ENCODE measurements at regions not wholly inside any gene's neighbourhood (a gene's known extent, or its start where the extent isn't known, plus 50 kb on each side); places are given as distances from the start of the nearest gene placed in this dataset.

DNA sequence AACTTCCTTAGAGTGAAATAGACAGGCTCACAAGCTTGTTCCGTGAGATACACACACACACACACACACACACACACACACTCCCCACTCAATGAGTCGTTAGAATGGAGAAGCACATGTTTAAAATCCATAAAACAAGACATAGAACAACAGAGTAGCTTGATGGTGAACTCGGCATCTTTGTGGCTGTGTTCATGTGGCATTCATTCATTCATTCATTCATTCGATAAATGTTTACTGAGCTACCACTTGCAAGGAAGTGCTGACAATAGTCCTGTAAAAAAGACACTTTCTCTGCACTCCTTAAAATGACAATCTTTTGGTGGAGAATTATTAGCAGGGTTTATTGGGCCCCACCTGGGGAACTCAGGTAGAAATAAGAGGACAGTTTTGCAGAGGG is 242.0 kb downstream of the FOXA2 start:
- ATAC-seq, result no peak

DNA sequence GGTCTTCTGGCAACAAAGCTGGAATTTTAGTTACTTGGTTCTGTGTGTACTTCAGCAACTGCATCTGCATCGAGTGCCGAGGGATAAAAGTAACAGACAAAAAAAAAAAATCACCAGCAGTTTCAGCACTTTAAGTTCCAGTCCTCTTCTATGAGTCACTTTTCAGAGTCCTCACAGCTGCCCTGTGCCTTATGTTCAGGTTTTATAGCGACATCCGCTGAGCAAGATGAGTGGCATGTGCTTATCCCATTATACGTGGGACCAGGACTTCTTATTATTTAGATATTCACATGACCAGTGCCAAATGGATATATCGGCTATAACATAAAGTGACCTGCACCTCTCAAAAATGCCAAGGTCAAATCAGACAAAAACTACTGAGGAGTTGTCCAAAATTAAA is 242.9 kb downstream of the FOXA2 start:
- H3K27ac ChIP-seq (ENCODE audit: low read length), result peak overlapping the region; percentile 20
- H3K79me2 ChIP-seq (ENCODE audit: low read length), result no peaks in the 10 kb centered on the region
- no peak overlapping the region for H2AFZ ChIP-seq (ENCODE audit: low read length)
- DNase-seq (peak; percentile 91), ATAC-seq (peak; percentile 85)
- POLR2A ChIA-PET (ENCODE audit: unreplicated experiment), result no interaction called here
- no peaks in the 10 kb centered on the region for H4K20me1 ChIP-seq (ENCODE audit: low read length)
- no peak overlapping the region for H3K9ac ChIP-seq (ENCODE audit: low read length)
- no peaks in the 10 kb centered on the region for H3K9me2 ChIP-seq (replicated peaks; ENCODE audit: low read length)
- intact Hi-C loops (cut with micrococcal nuclease), result loop anchor here (1.0 to 2.0 kb wide), 3 partner anchors 35 to 147 kb away; no protein-coding TSS in a partner anchor
- no peaks in the 10 kb centered on the region for H3F3A ChIP-seq (ENCODE audit: low read length, unreplicated experiment)
- BruUV-seq (replicated peaks), result no TSS peak
- peaks cover 38% of the 10 kb centered on the region for H3K4me1 ChIP-seq (ENCODE audit: insufficient read depth, low read length)
- CTCF ChIA-PET, result interaction anchor here (0.6 kb wide), 1 partner anchor 245 kb away, joined by 3 read pairs; no protein-coding TSS in a partner anchor
- H3K9me3 ChIP-seq (ENCODE audit: low read length), result no peaks in the 10 kb centered on the region
- H3K36me3 ChIP-seq (ENCODE audit: low read depth, low read length), result no peaks in the 10 kb centered on the region
- no peak overlapping the region for H3K4me3 ChIP-seq (ENCODE audit: low read length)
- H3K27me3 ChIP-seq (ENCODE audit: low read length), result no peaks in the 10 kb centered on the region
- peak overlapping the region; percentile 58 for H3K4me2 ChIP-seq (ENCODE audit: low read length)
- TF ChIP-seq EZH2phosphoT487 (IDR thresholded peaks at IDR 0.05; ENCODE audit: borderline replicate concordance, low read length) (no peak), EZH2 (IDR thresholded peaks at IDR 0.05; ENCODE audit: low read length, unreplicated experiment) (no peak)
- TF ChIP-seq, protein P1, sequence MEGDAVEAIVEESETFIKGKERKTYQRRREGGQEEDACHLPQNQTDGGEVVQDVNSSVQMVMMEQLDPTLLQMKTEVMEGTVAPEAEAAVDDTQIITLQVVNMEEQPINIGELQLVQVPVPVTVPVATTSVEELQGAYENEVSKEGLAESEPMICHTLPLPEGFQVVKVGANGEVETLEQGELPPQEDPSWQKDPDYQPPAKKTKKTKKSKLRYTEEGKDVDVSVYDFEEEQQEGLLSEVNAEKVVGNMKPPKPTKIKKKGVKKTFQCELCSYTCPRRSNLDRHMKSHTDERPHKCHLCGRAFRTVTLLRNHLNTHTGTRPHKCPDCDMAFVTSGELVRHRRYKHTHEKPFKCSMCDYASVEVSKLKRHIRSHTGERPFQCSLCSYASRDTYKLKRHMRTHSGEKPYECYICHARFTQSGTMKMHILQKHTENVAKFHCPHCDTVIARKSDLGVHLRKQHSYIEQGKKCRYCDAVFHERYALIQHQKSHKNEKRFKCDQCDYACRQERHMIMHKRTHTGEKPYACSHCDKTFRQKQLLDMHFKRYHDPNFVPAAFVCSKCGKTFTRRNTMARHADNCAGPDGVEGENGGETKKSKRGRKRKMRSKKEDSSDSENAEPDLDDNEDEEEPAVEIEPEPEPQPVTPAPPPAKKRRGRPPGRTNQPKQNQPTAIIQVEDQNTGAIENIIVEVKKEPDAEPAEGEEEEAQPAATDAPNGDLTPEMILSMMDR (conservative IDR thresholded peaks at IDR 0.05; ENCODE audit: low read depth, low read length), result no peak

More for the DNA sequence above, 242.0 kb downstream of the FOXA2 start:
- TF ChIP-seq, protein P1 (conservative IDR thresholded peaks at IDR 0.05; ENCODE audit: low read depth, low read length), result no peak
- TF ChIP-seq EZH2 (IDR thresholded peaks at IDR 0.05; ENCODE audit: low read length, unreplicated experiment), result no peak
- no peak for TF ChIP-seq EZH2phosphoT487 (IDR thresholded peaks at IDR 0.05; ENCODE audit: borderline replicate concordance, low read length)
- BruUV-seq (replicated peaks), result no TSS peak
- no peaks in the 10 kb centered on the region for H3K9me2 ChIP-seq (replicated peaks; ENCODE audit: low read length)
- no peak overlapping the region for H3K4me3 ChIP-seq (ENCODE audit: low read length)
- intact Hi-C loops (cut with micrococcal nuclease), result no loop called here
- no peaks in the 10 kb centered on the region for H3K27me3 ChIP-seq (ENCODE audit: low read length)
- no peak overlapping the region for H3K4me2 ChIP-seq (ENCODE audit: low read length)
- H3K9ac ChIP-seq (ENCODE audit: low read length), result no peak overlapping the region
- H3K27ac ChIP-seq (ENCODE audit: low read length), result no peak overlapping the region
- POLR2A ChIA-PET (ENCODE audit: unreplicated experiment), result no interaction called here
- no peaks in the 10 kb centered on the region for H3K79me2 ChIP-seq (ENCODE audit: low read length)
- H3F3A ChIP-seq (ENCODE audit: low read length, unreplicated experiment), result no peaks in the 10 kb centered on the region
- DNase-seq, result no peak
- H3K4me1 ChIP-seq (ENCODE audit: insufficient read depth, low read length), result peaks cover 46% of the 10 kb centered on the region
- no peaks in the 10 kb centered on the region for H3K9me3 ChIP-seq (ENCODE audit: low read length)
- H4K20me1 ChIP-seq (ENCODE audit: low read length), result no peaks in the 10 kb centered on the region
- CTCF ChIA-PET, result interaction anchor here (0.6 kb wide), 1 partner anchor 245 kb away, joined by 3 read pairs; no protein-coding TSS in a partner anchor
- no peaks in the 10 kb centered on the region for H3K36me3 ChIP-seq (ENCODE audit: low read depth, low read length)
- H2AFZ ChIP-seq (ENCODE audit: low read length), result no peak overlapping the region

DNA sequence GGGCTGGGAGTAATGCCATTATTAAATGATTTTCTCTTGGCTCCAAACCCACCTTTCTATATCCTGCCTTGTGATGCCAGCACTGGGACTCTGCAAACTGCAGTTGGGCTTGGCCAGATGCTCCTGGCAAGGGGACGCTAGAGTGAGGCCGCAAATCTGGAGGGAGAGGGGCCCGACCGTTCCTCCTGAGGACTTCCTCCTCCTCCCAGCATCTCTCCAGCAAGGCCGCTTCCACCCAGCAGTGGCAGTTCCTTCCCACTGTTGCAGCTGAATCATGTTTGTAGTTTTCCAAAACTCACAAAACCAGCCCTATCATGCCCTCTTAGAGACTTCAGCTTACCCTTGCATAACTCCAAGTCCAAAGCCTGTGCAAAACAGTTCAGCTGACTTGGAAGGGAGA is 244.4 kb downstream of the FOXA2 start:
- Histone ChIP-seq H3K4me2 (ENCODE audit: low read length) (no peak overlapping the region), H3K79me2 (ENCODE audit: low read length) (no peaks in the 10 kb centered on the region), H3K9me3 (ENCODE audit: low read length) (no peaks in the 10 kb centered on the region), H3K27me3 (ENCODE audit: low read length) (no peaks in the 10 kb centered on the region), H3K4me1 (ENCODE audit: insufficient read depth, low read length) (peaks cover 30% of the 10 kb centered on the region), H3K9me2 (replicated peaks; ENCODE audit: low read length) (no peaks in the 10 kb centered on the region), H3K27ac (ENCODE audit: low read length) (no peak overlapping the region), H2AFZ (ENCODE audit: low read length) (0 out of 2 replicates have a peak overlapping the region, but pooled peaks have one; percentile 9), H4K20me1 (ENCODE audit: low read length) (no peaks in the 10 kb centered on the region), H3K9ac (ENCODE audit: low read length) (no peak overlapping the region), H3K36me3 (ENCODE audit: low read depth, low read length) (no peaks in the 10 kb centered on the region), H3K4me3 (ENCODE audit: low read length) (no peak overlapping the region), H3F3A (ENCODE audit: low read length, unreplicated experiment) (no peaks in the 10 kb centered on the region)
- DNase-seq (peak; percentile 52), ATAC-seq (peak; percentile 7)
- ChIA-PET POLR2A (ENCODE audit: unreplicated experiment) (interaction anchor here (0.6 kb wide), 1 partner anchor 304 kb away, joined by 7 read pairs; no protein-coding TSS in a partner anchor), CTCF (interaction anchor here (1.0 to 2.2 kb wide), 2 partner anchors 113 to 247 kb away, joined by 7 to 12 read pairs; no protein-coding TSS in a partner anchor)
- intact Hi-C loops (cut with micrococcal nuclease), result loop anchor here (1.0 to 2.0 kb wide), 4 partner anchors 113 to 344 kb away; no protein-coding TSS in a partner anchor
- BruUV-seq (replicated peaks), result no TSS peak
- TF ChIP-seq EZH2 (IDR thresholded peaks at IDR 0.05; ENCODE audit: low read length, unreplicated experiment), result no peak
- no peak for TF ChIP-seq EZH2phosphoT487 (IDR thresholded peaks at IDR 0.05; ENCODE audit: borderline replicate concordance, low read length)
- TF ChIP-seq, protein P1 (conservative IDR thresholded peaks at IDR 0.05; ENCODE audit: low read depth, low read length), result no peak

Measured in PC-3 (cell line).